ENCODE measurements at regions not wholly inside any gene's neighbourhood (a gene's known extent, or its start where the extent isn't known, plus 50 kb on each side); places are given as distances from the start of the nearest gene placed in this dataset.

GRCh38 chr9:134553061-134553891 is 88.3 kb upstream of the COL5A1 start:
- Histone ChIP-seq H3K79me2 (replicated peaks; ENCODE audit: insufficient read depth, low read length) (no peaks in the 10 kb centered on the region), H2AFZ (ENCODE audit: low read depth, low read length) (no peak overlapping the region), H3K27ac (ENCODE audit: low read length) (no peak overlapping the region), H3F3A (ENCODE audit: insufficient read depth, low read length, poor library complexity, severe bottlenecking) (no peaks in the 10 kb centered on the region), H3K9me2 (ENCODE audit: insufficient read depth, low read length) (no peaks in the 10 kb centered on the region), H3K36me3 (ENCODE audit: insufficient read depth, low read length) (no peaks in the 10 kb centered on the region), H3K27me3 (ENCODE audit: insufficient read depth, low read depth, low read length) (no peaks in the 10 kb centered on the region), H3K9me3 (ENCODE audit: low read length) (no peaks in the 10 kb centered on the region), H3K4me2 (ENCODE audit: low read length) (no peak overlapping the region), H4K20me1 (ENCODE audit: insufficient read depth) (no peaks in the 10 kb centered on the region), H3K9ac (ENCODE audit: low read length) (no peak overlapping the region), H3K4me3 (ENCODE audit: low read length) (no peak overlapping the region)
- TF ChIP-seq REST (IDR thresholded peaks at IDR 0.05; ENCODE audit: borderline replicate concordance), result no peak
- no peak for TF ChIP-seq EZH2 (IDR thresholded peaks at IDR 0.05; ENCODE audit: borderline replicate concordance, insufficient read depth, low read length, poor library complexity, severe bottlenecking)

- TF ChIP-seq EZH2 (IDR thresholded peaks at IDR 0.05; ENCODE audit: borderline replicate concordance, insufficient read depth, low read length, poor library complexity, severe bottlenecking), result no peak
- no peak for TF ChIP-seq EP300 (conservative IDR thresholded peaks at IDR 0.05; ENCODE audit: poor library complexity, severe bottlenecking)
- no peak for TF ChIP-seq CTCF (IDR thresholded peaks at IDR 0.05; ENCODE audit: poor library complexity, severe bottlenecking)
- TF ChIP-seq POLR2AphosphoS5 (IDR thresholded peaks at IDR 0.05), result no peak
- TF ChIP-seq TAF1 (IDR thresholded peaks at IDR 0.05; ENCODE audit: low read depth), result no peak
- TF ChIP-seq REST (IDR thresholded peaks at IDR 0.05; ENCODE audit: borderline replicate concordance), result no peak
- TF ChIP-seq RAD21 (conservative IDR thresholded peaks at IDR 0.05), result no peak
- no peak for TF ChIP-seq MXI1 (conservative IDR thresholded peaks at IDR 0.05; ENCODE audit: poor library complexity, severe bottlenecking)
- TF ChIP-seq SMC3 (conservative IDR thresholded peaks at IDR 0.05; ENCODE audit: poor library complexity), result no peak
Measured at GRCh38 chr9:134553996-134554372, 87.6 kb upstream of the COL5A1 start.

More at GRCh38 chr9:134553996-134554372, 87.6 kb upstream of the COL5A1 start:
- Histone ChIP-seq H3K27ac (ENCODE audit: low read length) (no peak overlapping the region), H3K4me3 (ENCODE audit: low read length) (no peak overlapping the region), H3K79me2 (replicated peaks; ENCODE audit: insufficient read depth, low read length) (no peaks in the 10 kb centered on the region), H3K36me3 (ENCODE audit: insufficient read depth, low read length) (no peaks in the 10 kb centered on the region), H3F3A (ENCODE audit: insufficient read depth, low read length, poor library complexity, severe bottlenecking) (no peaks in the 10 kb centered on the region), H3K9ac (ENCODE audit: low read length) (no peak overlapping the region), H3K4me2 (ENCODE audit: low read length) (no peak overlapping the region), H3K9me3 (ENCODE audit: low read length) (no peaks in the 10 kb centered on the region), H4K20me1 (ENCODE audit: insufficient read depth) (no peaks in the 10 kb centered on the region), H2AFZ (ENCODE audit: low read depth, low read length) (no peak overlapping the region), H3K27me3 (ENCODE audit: insufficient read depth, low read depth, low read length) (no peaks in the 10 kb centered on the region), H3K9me2 (ENCODE audit: insufficient read depth, low read length) (no peaks in the 10 kb centered on the region)
